A549 (cell line): ENCODE measurements at regions not wholly inside any gene's neighbourhood (a gene's known extent, or its start where the extent isn't known, plus 50 kb on each side); places are given as distances from the start of the nearest gene placed in this dataset.

Experiments used
- ATAC-seq, 2 experiments: fragments of 200-7000 bp in 1 of 2; fragments of >200 bp in 1 of 2; cut with Nextera tagmentation in 1 of 2; cut with Tn5 transposase in 1 of 2; 3 replicates each; pipeline versions ENCODE4 v1.8.0 to v1.9.1; 2018 to 2020; ENCODE audit warnings: mild to moderate bottlenecking in 1 of 2, moderate library complexity in 1 of 2
- CTCF ChIA-PET: fragments of 300-600 bp; sonication (Branson Sonifier 250); formaldehyde crosslinking; extraction: SDS; loops from one replicate; lab custom pipeline; 2021; ENCODE audit warnings: antibody characterized with exemption, inconsistent platforms; lab: Yijun Ruan, JAX
- POLR2A ChIA-PET: fragments of 350-600 bp; formaldehyde crosslinking; extraction: SDS; loops from one replicate; lab custom pipeline; 2021; ENCODE audit warnings: antibody characterized with exemption, inconsistent platforms; lab: Yijun Ruan, JAX
- DNase-seq, 2 experiments: peaks; one replicate each; pipeline versions ENCODE4 v3.0.0 to v3.0.0-alpha.2; 2011 to 2016; ENCODE audit warnings: low read depth in 1 of 2, low spot score in 1 of 2
- FAIRE-seq: peaks from 2 replicates; lab custom pipeline; 2011; peaks lifted over from hg19 to GRCh38; lab: Jason Lieb, UNC
- H3K27ac ChIP-seq, 2 experiments: fragments of >200 bp; sonication (Bioruptor Twin); formaldehyde crosslinking; 3 replicates each; pipeline ENCODE4 v1.5.1; 2016 to 2017
- H3K4me1 ChIP-seq: fragments of >200 bp; sonication (Bioruptor Twin); formaldehyde crosslinking; 3 replicates; pipeline ENCODE4 v1.6.1; 2016
- H3K4me2 ChIP-seq: fragments of >200 bp; sonication (Bioruptor Twin); formaldehyde crosslinking; 3 replicates; pipeline ENCODE4 v1.6.1; 2016
- H3K4me3 ChIP-seq: fragments of >200 bp; sonication (Bioruptor Twin); formaldehyde crosslinking; 3 replicates; pipeline ENCODE4 v1.5.1; 2016
- H3K9me3 ChIP-seq: fragments of >200 bp; sonication (Bioruptor Twin); formaldehyde crosslinking; 3 replicates; pipeline ENCODE4 v1.6.1; 2016
- BCL3 ChIP-seq: fragments of >200 bp; sonication (Bioruptor Twin); formaldehyde crosslinking; IDR thresholded peaks from 3 replicates; pipeline ENCODE4 v1.6.1; 2016
- BHLHE40 ChIP-seq: IDR thresholded peaks from 2 replicates; pipeline ENCODE4 v1.6.1; 2012; ENCODE audit warnings: low read depth, low read length, inconsistent platforms
- CBX8 ChIP-seq: fragments of 200-600 bp; sonication (generic); IDR thresholded peaks from 2 replicates; pipeline ENCODE4 v1.6.1; 2016
- CEBPB ChIP-seq, 2 experiments: fragments of >200 bp in 1 of 2; sonication (Bioruptor Twin) in 1 of 2; formaldehyde crosslinking in 1 of 2; IDR thresholded peaks; 2 replicates each; pipeline ENCODE4 v1.6.1; 2012 to 2016
- CHD2 ChIP-seq: fragments of 150-350 bp; IDR thresholded peaks from 2 replicates; pipeline ENCODE4 v1.6.1; 2014; ENCODE audit warnings: low read length; ENCODE audit not compliant: partially characterized antibody
- EHMT2 ChIP-seq: fragments of 200-600 bp; sonication (generic); IDR thresholded peaks from 2 replicates; pipeline ENCODE4 v1.6.1; 2016; ENCODE audit warnings: antibody characterized with exemption, low read depth, mild to moderate bottlenecking, moderate library complexity
- GATA3 ChIP-seq: IDR thresholded peaks from 2 replicates; pipeline ENCODE4 v1.6.1; 2012; ENCODE audit warnings: borderline replicate concordance
- HDAC2 ChIP-seq: fragments of 200-600 bp; sonication (generic); IDR thresholded peaks from 2 replicates; pipeline ENCODE4 v1.6.1; 2016
- HES2 ChIP-seq: fragments of >200 bp; sonication (Bioruptor Twin); formaldehyde crosslinking; IDR thresholded peaks from 2 replicates; pipeline ENCODE4 v1.6.1; 2016
- HOXA7 ChIP-seq: fragments of 250-450 bp; sonication (Bioruptor Pico); IDR thresholded peaks from 2 replicates; pipeline ENCODE4 v1.5.0; 2020; ENCODE audit warnings: mild to moderate bottlenecking, moderate library complexity
- HOXB13 ChIP-seq: fragments of 250-450 bp; sonication (Bioruptor Pico); IDR thresholded peaks from 2 replicates; pipeline ENCODE4 v1.5.0; 2020; ENCODE audit warnings: low read depth, mild to moderate bottlenecking, moderate library complexity
- HOXB5 ChIP-seq: fragments of 250-450 bp; sonication (Bioruptor Pico); IDR thresholded peaks from 2 replicates; pipeline ENCODE4 v1.5.0; 2020; ENCODE audit warnings: mild to moderate bottlenecking, moderate library complexity
- JUNB ChIP-seq: fragments of >200 bp; sonication (Bioruptor Twin); formaldehyde crosslinking; IDR thresholded peaks from 2 replicates; pipeline ENCODE4 v1.6.1; 2016
- KDM1A ChIP-seq: fragments of 200-600 bp; sonication (generic); IDR thresholded peaks from 2 replicates; pipeline ENCODE4 v1.6.1; 2016; ENCODE audit warnings: low read depth, mild to moderate bottlenecking
- MAZ ChIP-seq: fragments of 150-350 bp; IDR thresholded peaks from 2 replicates; pipeline ENCODE4 v1.6.1; 2014; ENCODE audit warnings: antibody characterized with exemption, low read depth, low read length, borderline replicate concordance
- NFE2L2 ChIP-seq: fragments of 150-350 bp; conservative IDR thresholded peaks from 2 replicates; pipeline ENCODE4 v1.6.1; 2014; ENCODE audit warnings: low read length
- NPAS2 ChIP-seq: fragments of 250-450 bp; sonication (Bioruptor Pico); IDR thresholded peaks from 2 replicates; pipeline ENCODE4 v1.8.0; 2022; ENCODE audit warnings: mild to moderate bottlenecking, moderate library complexity, borderline replicate concordance
- NR3C1 ChIP-seq: fragments of >200 bp; sonication (Bioruptor Twin); formaldehyde crosslinking; IDR thresholded peaks from 3 replicates; pipeline ENCODE4 v1.6.1; 2017
- PHF8 ChIP-seq: fragments of 200-600 bp; sonication (generic); IDR thresholded peaks from 2 replicates; pipeline ENCODE4 v1.6.1; 2016; ENCODE audit warnings: low read depth, mild to moderate bottlenecking, antibody characterized with exemption, moderate library complexity, borderline replicate concordance
- POLR2AphosphoS2 ChIP-seq: conservative IDR thresholded peaks from 2 replicates; pipeline ENCODE4 v1.6.1; 2012; ENCODE audit warnings: low read length, improper control_type of control experiment, inconsistent platforms
- RARB ChIP-seq: fragments of 250-450 bp; sonication (Bioruptor Pico); IDR thresholded peaks from 2 replicates; pipeline ENCODE4 v1.8.0; 2021; ENCODE audit warnings: mild to moderate bottlenecking, moderate library complexity
- RFX5 ChIP-seq: fragments of 450-650 bp; IDR thresholded peaks from 2 replicates; pipeline ENCODE4 v1.7.1; 2014; ENCODE audit warnings: antibody characterized with exemption, mild to moderate bottlenecking, moderate library complexity
- SMC3 ChIP-seq: fragments of >200 bp; sonication (Bioruptor Twin); formaldehyde crosslinking; IDR thresholded peaks from 3 replicates; pipeline ENCODE4 v1.6.1; 2018; ENCODE audit warnings: inconsistent platforms
- SREBF2 ChIP-seq: fragments of 450-650 bp; IDR thresholded peaks from 2 replicates; pipeline ENCODE4 v1.6.1; 2014; ENCODE audit warnings: mild to moderate bottlenecking, moderate library complexity
- USF2 ChIP-seq: fragments of 450-650 bp; IDR thresholded peaks from 2 replicates; pipeline ENCODE4 v1.6.1; 2014; ENCODE audit warnings: antibody characterized with exemption
- ZNF302 ChIP-seq: fragments of 250-450 bp; sonication (Bioruptor Pico); IDR thresholded peaks from 2 replicates; pipeline ENCODE4 v1.9.0; 2021; ENCODE audit warnings: inconsistent platforms, mild to moderate bottlenecking, moderate library complexity
- WGBS: methylation state at CpG from one replicate; pipeline ENCODE4 v1.1.6; 2017; ENCODE audit errors: missing lambda C conversion rate; 5-methylcytosine and 5-hydroxymethylcytosine counted together
- small RNA-seq, 6 experiments: library from RNA; depleted of rRNA; stranded (forward); fragments of <200 nt; gene quantifications; one replicate each; pipeline ENCODE3, GENCODE V24; 2012

- CTCF ChIA-PET: interaction anchor here (0.9 to 1.4 kb wide), 2 partner anchors 101 to 102 kb away, joined by 3 to 5 read pairs; no protein-coding TSS in a partner anchor
Measured at GRCh38 chr1:31523769-31524168, 52.5 kb upstream of the TINAGL1 start.

GRCh38 chr1:31524186-31524901 is 52.0 kb upstream of the TINAGL1 start:
- TF ChIP-seq RARB (CRISPR knock-in tag): no peak
- TF ChIP-seq NR3C1: no peak
- no peak for TF ChIP-seq CHD2
- no peak for TF ChIP-seq PHF8
- TF ChIP-seq NFE2L2: no peak
- no peak for TF ChIP-seq RFX5
- no peak for TF ChIP-seq MAZ
- no peak for TF ChIP-seq HOXB5 (CRISPR knock-in tag)
- TF ChIP-seq BCL3: no peak
- no peak for TF ChIP-seq CBX8
- no peak for TF ChIP-seq HOXB13 (CRISPR knock-in tag)
- TF ChIP-seq, all 56 proteins: peak for 0
- no peak for ATAC-seq
- WGBS: 85% methylated on average over 11 of the region's 15 CpGs
- FAIRE-seq: no peak
- DNase-seq: no peak
- CTCF ChIA-PET: no interaction called here
- Histone ChIP-seq H3K4me3 (no peak overlapping the region), H3K4me1 (peaks cover 18% of the 10 kb centered on the region; the same call in 2 of the 3 replicates), H3K27ac (no peak overlapping the region), H3K9me3 (no peaks in the 10 kb centered on the region), H3K4me2 (no peak overlapping the region)
- POLR2A ChIA-PET: no interaction called here

More at GRCh38 chr1:31523769-31524168, 52.5 kb upstream of the TINAGL1 start:
- TF ChIP-seq KDM1A (no peak), BHLHE40 (no peak), SMC3 (no peak), MAZ (no peak), NR3C1 (no peak), GATA3 (no peak), ZNF302 (CRISPR knock-in tag) (no peak), RARB (CRISPR knock-in tag) (no peak), HES2 (no peak), JUNB (no peak), EHMT2 (no peak), RFX5 (no peak), SREBF2 (no peak), HDAC2 (no peak), HOXA7 (no peak), NPAS2 (CRISPR knock-in tag) (no peak), POLR2AphosphoS2 (no peak), USF2 (no peak), HOXB5 (CRISPR knock-in tag) (no peak), CEBPB (IDR thresholded peaks at IDR 0.05) (no peak)
- ATAC-seq: no peak
- POLR2A ChIA-PET: no interaction called here
- H3K4me1 ChIP-seq: peaks cover 18% of the 10 kb centered on the region; the same call in 2 of the 3 replicates
- no peaks in the 10 kb centered on the region for H3K9me3 ChIP-seq
- H3K4me3 ChIP-seq: no peak overlapping the region
- no peak for DNase-seq
- WGBS: no CpG with 5 or more reads among the region's 5 CpGs
- no peak overlapping the region; a peak in 1 of 6 replicates for H3K27ac ChIP-seq
- no peak overlapping the region for H3K4me2 ChIP-seq
- no peak for FAIRE-seq

Small RNA genes in the stretch of these regions (small RNA-seq; reads per million reads assigned to genes)
- 0 reads per million in 6 experiments for gene RF00019
- gene RNU6-40P: 0 to 8.8 (median 2.0) reads per million in 6 experiments
